ENCODE measurements at regions not wholly inside any gene's neighbourhood (a gene's known extent, or its start where the extent isn't known, plus 50 kb on each side); places are given as distances from the start of the nearest gene placed in this dataset.
"Not testable (repeated sequence)": the region's sequence is repeated elsewhere in the genome, so short reads cannot be mapped to it uniquely, and the experiment has no call there.

DNA sequence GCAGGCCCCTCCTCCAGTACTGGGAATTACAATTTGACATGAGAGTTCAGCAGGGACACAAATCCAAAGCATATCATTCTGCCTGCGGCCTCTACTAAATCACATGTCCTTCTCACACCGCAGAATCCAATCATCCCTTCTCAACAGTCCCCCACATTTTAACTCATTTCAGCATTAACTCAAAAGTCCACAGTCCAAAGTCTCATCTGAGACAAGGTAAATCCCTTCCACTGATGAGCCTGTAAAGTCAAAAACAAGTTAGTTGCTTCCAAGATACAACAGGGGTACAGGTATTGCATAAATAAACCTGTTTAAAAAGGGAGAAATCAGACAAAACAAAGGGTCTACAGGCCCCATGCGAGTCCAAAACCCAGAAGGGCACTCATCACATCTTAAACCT lies 64.0 kb downstream of the EBNA1BP2 start:
- Histone ChIP-seq H3K4me1 (ENCODE audit: low read depth) (no peaks in the 10 kb centered on the region), H3K27ac (no peak overlapping the region), H3K4me3 (no peak overlapping the region), H3K36me3 (no peaks in the 10 kb centered on the region), H3K27me3 (no peaks in the 10 kb centered on the region), H3K9me3 (ENCODE audit: low read depth) (no peaks in the 10 kb centered on the region)
- TF ChIP-seq, protein P1, sequence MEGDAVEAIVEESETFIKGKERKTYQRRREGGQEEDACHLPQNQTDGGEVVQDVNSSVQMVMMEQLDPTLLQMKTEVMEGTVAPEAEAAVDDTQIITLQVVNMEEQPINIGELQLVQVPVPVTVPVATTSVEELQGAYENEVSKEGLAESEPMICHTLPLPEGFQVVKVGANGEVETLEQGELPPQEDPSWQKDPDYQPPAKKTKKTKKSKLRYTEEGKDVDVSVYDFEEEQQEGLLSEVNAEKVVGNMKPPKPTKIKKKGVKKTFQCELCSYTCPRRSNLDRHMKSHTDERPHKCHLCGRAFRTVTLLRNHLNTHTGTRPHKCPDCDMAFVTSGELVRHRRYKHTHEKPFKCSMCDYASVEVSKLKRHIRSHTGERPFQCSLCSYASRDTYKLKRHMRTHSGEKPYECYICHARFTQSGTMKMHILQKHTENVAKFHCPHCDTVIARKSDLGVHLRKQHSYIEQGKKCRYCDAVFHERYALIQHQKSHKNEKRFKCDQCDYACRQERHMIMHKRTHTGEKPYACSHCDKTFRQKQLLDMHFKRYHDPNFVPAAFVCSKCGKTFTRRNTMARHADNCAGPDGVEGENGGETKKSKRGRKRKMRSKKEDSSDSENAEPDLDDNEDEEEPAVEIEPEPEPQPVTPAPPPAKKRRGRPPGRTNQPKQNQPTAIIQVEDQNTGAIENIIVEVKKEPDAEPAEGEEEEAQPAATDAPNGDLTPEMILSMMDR (IDR thresholded peaks at IDR 0.05; ENCODE audit: low read depth, low read length): no peak
- no peak for DNase-seq (ENCODE audit: low read depth in 1 of 2, low spot score in 1 of 2)

DNA sequence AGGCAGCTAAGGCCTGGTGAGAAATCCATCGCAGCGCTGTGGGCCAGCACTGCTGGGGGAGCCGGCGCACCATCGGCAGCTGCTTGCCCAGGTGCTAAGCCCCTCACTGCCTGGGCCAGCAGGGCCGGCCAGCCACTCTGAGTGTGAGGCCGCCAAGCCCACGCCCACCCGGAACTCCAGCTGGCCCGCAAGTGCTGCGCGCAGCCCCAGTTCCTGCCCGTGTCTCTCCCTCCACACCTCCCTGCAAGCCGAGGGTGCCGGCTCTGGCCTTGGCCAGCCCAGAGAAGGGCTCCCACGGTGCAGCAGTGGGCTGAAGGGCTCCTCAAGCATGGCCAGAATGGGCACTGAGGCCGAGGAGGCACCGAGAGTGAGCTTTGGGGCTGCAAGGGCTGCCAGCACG lies 64.4 kb downstream of the EBNA1BP2 start:
- Histone ChIP-seq H3K27me3 (no peaks in the 10 kb centered on the region), H3K4me3 (no peak overlapping the region), H3K27ac (no peak overlapping the region), H3K36me3 (no peaks in the 10 kb centered on the region), H3K4me1 (ENCODE audit: low read depth) (no peaks in the 10 kb centered on the region), H3K9me3 (ENCODE audit: low read depth) (no peaks in the 10 kb centered on the region)
- TF ChIP-seq, protein P1 (IDR thresholded peaks at IDR 0.05; ENCODE audit: low read depth, low read length): no peak
- no peak for DNase-seq (ENCODE audit: low read depth in 1 of 2, low spot score in 1 of 2)

DNA sequence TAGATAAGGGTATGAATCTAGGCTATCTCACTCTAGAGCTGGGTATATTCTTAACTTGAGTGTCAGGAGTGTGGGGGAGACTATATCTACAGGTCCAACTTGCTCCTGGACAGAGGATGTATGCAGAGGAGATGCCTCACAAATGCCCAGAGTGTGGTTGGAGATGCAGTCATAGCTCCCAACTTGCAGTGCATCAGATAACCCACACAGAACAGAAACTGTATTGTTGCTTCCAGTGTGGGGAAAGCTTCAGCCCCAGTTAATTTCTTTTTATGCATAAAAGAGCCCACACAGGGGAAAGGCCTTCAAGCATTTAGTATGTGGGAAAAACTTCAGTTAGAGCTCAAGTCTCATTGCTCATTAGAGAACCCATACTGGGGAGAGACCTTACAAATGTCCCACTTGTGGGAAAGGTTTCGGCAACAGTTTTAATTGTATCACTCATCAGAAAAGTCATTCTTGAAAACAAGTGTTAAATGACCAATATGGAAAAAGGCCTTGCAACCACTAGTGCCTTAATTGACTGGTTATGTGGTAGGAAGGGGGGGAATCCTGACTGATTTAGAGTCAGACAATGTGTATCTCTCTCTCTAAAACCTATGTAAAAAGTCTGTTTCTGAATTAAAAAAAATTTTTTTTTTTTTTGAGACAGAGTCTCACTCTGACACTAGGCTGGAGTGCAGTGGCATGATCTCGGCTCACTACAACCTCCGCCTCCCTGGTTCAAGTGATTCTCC lies 67.9 kb downstream of the EBNA1BP2 start:
- no peaks in the 10 kb centered on the region for H3K27me3 ChIP-seq
- no peak overlapping the region for H3K27ac ChIP-seq
- H3K4me1 ChIP-seq (ENCODE audit: low read depth): no peaks in the 10 kb centered on the region
- no peak for DNase-seq (ENCODE audit: low read depth in 1 of 2, low spot score in 1 of 2)
- no peaks in the 10 kb centered on the region for H3K36me3 ChIP-seq
- TF ChIP-seq, protein P1 (IDR thresholded peaks at IDR 0.05; ENCODE audit: low read depth, low read length): no peak
- no peaks in the 10 kb centered on the region for H3K9me3 ChIP-seq (ENCODE audit: low read depth)
- H3K4me3 ChIP-seq: no peak overlapping the region

DNA sequence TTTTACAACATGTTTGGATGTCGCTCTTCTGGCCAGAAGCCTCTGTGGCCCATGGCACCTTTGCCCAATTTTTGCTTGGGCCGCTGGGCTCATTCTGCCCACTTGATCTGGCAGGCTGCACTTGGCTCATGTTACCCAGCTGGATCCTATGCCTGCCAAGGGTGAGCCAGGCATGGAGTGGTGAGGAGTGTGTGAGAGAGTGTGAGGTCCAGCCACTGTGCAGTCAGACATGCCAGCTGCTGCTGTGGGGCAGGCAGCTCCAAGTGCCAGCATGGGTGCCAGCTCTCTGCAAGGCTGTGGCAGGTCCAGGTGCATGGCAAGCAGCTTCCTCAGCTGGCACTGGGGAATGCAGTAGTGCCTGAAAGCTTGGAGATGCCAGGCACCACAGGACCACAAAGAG lies 71.0 kb downstream of the EBNA1BP2 start:
- H3K36me3 ChIP-seq: no peaks in the 10 kb centered on the region
- no peak overlapping the region for H3K4me3 ChIP-seq
- H3K4me1 ChIP-seq (ENCODE audit: low read depth): no peaks in the 10 kb centered on the region
- no peak for DNase-seq (ENCODE audit: low read depth in 1 of 2, low spot score in 1 of 2)
- H3K27me3 ChIP-seq: no peaks in the 10 kb centered on the region
- H3K27ac ChIP-seq: no peak overlapping the region
- no peaks in the 10 kb centered on the region for H3K9me3 ChIP-seq (ENCODE audit: low read depth)
- TF ChIP-seq, protein P1 (IDR thresholded peaks at IDR 0.05; ENCODE audit: low read depth, low read length): no peak

DNA sequence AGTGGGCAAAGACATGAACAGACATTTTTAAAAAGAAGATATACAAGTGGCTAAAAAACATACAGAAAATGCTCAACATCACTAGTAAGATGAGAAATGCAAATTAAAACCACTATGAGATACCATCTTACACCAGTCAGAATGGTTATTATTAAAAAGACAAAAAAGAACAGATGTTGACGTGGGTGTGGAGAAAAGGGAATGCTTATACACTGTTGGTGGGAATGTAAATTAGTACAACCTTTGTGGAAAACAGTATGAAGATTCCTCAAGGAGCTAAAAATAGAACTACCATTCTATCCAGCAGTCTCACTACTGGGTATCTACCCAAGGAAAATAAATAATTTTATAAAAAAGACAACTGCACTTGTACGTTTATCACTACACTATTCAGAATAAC lies 73.9 kb downstream of the EBNA1BP2 start:
- H3K27me3 ChIP-seq: no peaks in the 10 kb centered on the region
- no peak for DNase-seq (ENCODE audit: low read depth in 1 of 2, low spot score in 1 of 2)
- H3K27ac ChIP-seq: no peak overlapping the region
- no peaks in the 10 kb centered on the region for H3K36me3 ChIP-seq
- no peaks in the 10 kb centered on the region for H3K4me1 ChIP-seq (ENCODE audit: low read depth)
- TF ChIP-seq, protein P1 (IDR thresholded peaks at IDR 0.05; ENCODE audit: low read depth, low read length): no peak
- H3K9me3 ChIP-seq (ENCODE audit: low read depth): no peaks in the 10 kb centered on the region
- H3K4me3 ChIP-seq: no peak overlapping the region

DNA sequence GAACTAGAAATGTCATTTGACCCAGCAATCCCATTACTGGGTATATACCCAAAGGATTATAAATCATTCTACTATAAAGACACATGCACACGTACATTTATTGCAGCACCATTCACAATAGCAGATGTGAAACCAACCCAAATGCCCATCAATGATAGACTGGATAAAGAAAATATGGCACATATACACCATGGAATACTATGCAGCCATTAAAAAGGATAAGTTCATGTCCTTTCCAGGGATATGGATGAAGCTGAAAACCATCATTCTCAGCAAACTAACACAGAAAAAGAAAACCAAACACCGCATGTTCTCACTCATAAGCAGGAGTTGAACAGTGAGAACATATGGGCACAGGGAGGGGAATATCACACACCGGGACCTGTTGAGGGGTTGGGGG lies 75.6 kb downstream of the EBNA1BP2 start:
- not testable (repeated sequence) for H3K27me3 ChIP-seq; DNase-seq (ENCODE audit: low read depth in 1 of 2, low spot score in 1 of 2); H3K9me3 ChIP-seq (ENCODE audit: low read depth); H3K4me3 ChIP-seq; H3K4me1 ChIP-seq (ENCODE audit: low read depth); H3K27ac ChIP-seq; H3K36me3 ChIP-seq

DNA sequence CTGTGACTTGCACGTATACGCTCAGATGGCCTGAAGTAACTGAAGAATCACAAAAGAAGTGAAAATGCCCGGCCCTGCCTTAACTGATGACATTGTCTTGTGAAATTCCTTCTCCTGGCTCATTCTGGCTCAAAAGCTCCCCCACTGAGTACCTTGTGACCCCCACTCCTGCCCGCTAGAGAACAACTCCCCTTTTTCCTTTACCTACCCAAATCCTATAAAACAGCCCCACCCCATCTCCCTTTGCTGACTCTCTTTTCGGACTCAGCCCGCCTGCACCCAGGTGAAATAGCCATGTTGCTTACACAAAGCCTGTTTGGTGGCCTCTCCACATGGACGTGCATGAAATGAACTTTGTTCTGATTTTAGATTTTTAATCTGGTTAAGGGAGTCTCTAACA lies 81.3 kb downstream of the EBNA1BP2 start:
- DNase-seq (ENCODE audit: low read depth in 1 of 2, low spot score in 1 of 2); H3K4me3 ChIP-seq; H3K27ac ChIP-seq: not testable (repeated sequence)

DNA sequence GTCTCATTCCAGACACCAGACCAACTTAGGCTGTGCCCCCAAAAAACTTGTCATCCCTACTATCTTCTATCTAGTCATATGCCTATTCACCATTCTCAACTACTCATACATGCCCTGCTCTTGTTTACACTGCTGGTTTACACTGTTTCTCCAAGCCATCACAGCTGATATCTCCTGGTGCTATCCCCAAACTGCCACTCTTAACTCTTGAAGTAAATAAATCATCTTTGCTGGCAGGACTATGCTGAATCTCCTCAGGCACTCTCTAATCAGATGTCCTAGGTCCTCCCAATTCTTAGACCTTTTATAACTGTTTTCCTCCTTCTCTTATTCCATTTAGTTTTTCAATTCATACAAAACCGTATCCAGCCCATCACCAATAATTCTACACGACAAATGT lies 81.9 kb downstream of the EBNA1BP2 start:
- not testable (repeated sequence) for H3K27ac ChIP-seq; H3K36me3 ChIP-seq; H3K27me3 ChIP-seq; H3K9me3 ChIP-seq (ENCODE audit: low read depth); H3K4me3 ChIP-seq; DNase-seq (ENCODE audit: low read depth in 1 of 2, low spot score in 1 of 2); H3K4me1 ChIP-seq (ENCODE audit: low read depth)

More for the DNA sequence above, 81.3 kb downstream of the EBNA1BP2 start:
- H3K27me3 ChIP-seq; H3K4me1 ChIP-seq (ENCODE audit: low read depth); H3K9me3 ChIP-seq (ENCODE audit: low read depth); H3K36me3 ChIP-seq: not testable (repeated sequence)

Data from cardiac muscle cell (in vitro differentiated cells and primary cell).